Non-pigmented ciliary epithelial cell (primary cell): ENCODE measurements at regions not wholly inside any gene's neighbourhood (a gene's known extent, or its start where the extent isn't known, plus 50 kb on each side); places are given as distances from the start of the nearest gene placed in this dataset.

ENCODE experiments used
- DNase-seq: peaks from one replicate; pipeline ENCODE4 v3.0.0-alpha.2; 2010; ENCODE audit warnings: low read depth

DNA sequence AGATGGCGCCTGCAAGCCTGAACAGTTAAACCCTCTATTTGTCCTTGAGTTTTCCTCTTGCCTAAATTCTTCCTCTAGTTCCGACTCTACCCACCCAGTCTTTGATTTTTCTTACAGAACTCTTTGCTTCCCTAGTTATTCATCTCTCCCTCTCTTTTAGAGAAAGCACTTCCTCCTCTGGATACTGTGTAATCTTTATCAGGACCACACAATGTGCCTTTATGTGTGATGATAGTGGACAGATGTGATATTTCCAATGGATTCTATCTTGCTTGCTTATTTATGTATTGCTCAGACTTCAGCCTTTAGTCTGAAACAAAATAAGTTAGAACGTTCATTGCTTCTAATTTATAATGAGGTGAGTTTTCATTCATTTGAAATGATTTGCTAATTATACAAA lies 79.5 kb upstream of the CAV2 start:
- DNase-seq, result no peak

- no peak for DNase-seq
These were observed 78.2 kb upstream of the CAV2 start for GRCh38 chr7:116421298-116421697.

- no peak for DNase-seq
These were observed 76.9 kb upstream of the CAV2 start for GRCh38 chr7:116422683-116423082.

DNA sequence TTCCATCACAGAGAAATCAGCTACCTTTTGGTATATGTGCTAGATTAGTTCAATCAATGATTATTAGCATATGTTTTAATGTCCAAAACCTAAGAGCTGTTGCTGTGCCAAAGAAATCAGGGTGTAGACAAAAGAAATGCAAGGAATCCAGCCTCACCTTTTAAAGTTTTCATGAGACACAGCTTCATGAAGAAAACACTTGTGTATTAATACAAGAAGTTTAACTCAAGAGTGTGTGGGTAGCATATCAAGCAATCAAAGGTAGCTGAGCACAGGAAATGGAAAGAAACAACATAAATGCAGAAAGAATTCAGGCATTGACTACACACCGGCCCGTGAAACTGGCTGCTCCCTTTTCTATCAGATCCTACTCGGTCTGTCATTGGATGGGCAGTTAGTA lies 76.0 kb upstream of the CAV2 start:
- DNase-seq, result no peak

DNA sequence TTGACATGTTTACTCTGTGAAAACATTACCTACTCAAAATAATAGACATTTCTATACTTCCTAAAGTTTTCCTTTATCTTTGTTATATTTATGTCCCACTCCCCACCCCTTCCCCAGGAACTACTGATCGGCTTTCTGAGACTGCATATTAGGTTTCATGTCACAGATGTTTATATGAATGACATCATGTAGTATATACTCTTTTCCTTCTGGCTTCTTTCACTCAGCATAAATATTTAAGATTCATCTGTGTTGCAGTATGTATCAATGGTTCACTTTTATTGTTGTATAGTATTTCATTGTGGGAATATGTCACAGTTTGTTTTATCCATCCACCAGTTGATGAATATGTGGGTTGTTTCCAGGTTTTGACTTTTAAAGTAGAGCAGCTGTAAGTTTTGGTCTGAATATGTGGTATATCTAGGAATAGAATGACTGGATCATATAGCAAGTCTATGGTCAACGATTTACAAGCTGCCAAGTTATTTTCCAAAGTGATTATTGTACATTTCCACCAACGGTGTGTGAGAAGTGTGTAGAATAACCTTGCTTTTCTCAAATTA lies 73.8 kb upstream of the CAV2 start:
- DNase-seq, result no peak

GRCh38 chr7:116426428-116427156 lies 72.9 kb upstream of the CAV2 start:
- DNase-seq, result peak; percentile 73

DNA sequence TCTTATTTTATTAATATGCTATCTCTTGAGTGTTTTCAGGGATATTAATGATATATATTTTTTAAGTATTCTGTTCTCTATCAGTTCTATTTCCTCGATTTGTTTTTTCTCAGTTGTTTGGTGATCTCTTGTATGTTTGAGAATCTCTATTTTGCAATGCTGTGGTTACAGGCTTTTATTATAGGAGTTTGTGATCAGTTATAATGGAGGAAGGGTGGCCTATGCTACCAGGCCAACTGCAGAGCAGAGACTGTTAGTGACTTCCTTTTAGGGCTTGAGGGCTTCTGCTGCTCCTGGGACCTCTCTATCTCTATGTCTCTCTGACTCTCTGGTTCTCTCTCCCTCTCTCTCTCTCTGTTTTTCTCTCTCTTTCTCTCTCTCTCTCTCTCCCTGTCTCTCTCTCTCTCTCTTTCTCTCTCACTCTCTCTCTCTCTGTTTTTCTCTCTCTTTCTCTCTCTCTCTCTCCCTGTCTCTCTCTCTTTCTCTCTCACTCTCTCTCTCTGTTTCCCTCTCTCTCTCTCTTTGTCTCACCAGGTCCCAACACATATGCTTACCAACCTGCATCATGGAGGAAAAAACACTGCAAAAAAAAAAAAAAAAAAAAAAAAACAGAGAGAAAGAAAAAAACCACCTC lies 69.4 kb upstream of the CAV2 start:
- no peak for DNase-seq

- no peak for DNase-seq
These were observed 67.6 kb upstream of the CAV2 start for GRCh38 chr7:116431787-116432526.

DNA sequence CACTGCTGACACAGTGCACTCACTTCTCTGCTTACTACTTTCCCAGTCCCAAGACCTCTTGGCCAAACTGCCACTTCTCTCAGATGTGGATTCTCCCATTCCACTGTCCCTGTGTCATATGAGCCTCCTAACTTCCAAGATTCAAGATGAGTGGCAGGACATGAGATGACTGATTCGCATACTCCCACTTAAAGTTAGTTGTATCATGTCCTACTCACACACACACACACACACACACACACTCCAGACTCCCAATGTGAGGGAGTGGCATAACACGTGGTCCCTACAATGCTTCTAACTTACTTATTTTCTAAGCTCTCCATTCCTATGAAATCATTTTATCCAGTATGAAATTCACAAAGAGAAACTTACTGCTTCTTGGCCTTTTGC lies 67.0 kb upstream of the CAV2 start:
- no peak for DNase-seq

DNA sequence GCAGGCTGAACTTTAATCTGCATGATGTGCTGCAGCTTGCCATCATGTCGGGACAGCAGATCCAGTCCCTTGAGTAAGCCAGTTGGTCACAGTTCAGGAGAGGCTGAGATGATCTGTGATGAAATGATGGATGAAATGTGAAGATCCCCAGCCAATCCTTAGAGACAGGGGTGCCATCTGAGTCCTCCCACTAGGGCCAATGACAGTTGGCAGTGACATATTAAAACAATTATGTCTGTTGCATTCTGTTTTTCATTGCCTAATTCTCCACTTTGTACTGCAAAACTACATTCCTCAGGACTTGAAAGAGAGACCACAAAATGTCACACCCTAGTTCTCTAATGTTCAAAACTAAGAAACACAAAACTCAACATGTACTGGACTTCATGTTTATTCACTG lies 66.3 kb upstream of the CAV2 start:
- DNase-seq, result no peak

- DNase-seq, result peak; percentile 87
These were observed 64.7 kb upstream of the CAV2 start for GRCh38 chr7:116434820-116435341.

DNA sequence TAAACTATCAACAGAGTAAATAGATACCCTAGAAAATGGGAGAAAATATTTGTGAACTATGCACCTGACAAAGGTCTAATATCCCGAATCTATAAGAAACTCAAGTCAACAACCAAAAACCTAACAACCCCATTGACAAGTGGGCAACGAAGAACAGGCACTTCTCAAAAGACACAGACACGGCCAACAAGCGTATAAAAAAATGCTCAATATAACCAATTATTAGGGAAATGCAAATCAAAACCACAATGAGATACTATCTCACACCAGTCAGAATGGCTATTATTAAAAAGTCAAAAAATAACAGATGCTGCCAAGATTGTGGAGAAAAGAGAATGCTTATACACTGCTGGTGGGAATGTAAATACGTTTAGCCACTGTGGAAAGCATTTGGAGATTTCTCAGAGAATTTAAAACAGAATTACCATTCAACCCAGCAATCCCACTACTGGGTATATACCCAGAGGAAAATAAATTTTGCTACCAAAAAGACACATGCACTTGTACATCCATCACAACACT lies 63.2 kb upstream of the CAV2 start:
- DNase-seq, result no peak

- no peak for DNase-seq
These were observed 61.3 kb upstream of the CAV2 start for GRCh38 chr7:116438267-116438666.

DNA sequence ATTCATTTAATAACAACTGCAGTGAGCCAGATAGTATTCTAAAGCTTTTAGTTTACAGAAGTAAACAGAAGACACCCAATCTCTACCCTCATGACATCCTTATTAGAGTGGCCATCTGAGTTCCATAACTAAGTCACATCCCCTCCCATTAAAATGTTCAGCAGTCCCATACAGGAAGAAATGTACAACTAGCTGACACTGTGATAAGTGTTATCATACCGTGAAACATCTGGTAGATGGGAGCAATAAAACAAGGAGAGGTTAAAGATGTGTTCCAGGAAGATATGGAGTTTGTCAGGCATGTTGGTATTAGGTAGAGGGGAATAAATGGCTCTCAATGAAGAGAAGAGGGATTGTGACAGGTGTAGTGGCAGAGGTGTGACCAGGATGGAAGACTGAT lies 60.5 kb upstream of the CAV2 start:
- DNase-seq, result no peak

DNA sequence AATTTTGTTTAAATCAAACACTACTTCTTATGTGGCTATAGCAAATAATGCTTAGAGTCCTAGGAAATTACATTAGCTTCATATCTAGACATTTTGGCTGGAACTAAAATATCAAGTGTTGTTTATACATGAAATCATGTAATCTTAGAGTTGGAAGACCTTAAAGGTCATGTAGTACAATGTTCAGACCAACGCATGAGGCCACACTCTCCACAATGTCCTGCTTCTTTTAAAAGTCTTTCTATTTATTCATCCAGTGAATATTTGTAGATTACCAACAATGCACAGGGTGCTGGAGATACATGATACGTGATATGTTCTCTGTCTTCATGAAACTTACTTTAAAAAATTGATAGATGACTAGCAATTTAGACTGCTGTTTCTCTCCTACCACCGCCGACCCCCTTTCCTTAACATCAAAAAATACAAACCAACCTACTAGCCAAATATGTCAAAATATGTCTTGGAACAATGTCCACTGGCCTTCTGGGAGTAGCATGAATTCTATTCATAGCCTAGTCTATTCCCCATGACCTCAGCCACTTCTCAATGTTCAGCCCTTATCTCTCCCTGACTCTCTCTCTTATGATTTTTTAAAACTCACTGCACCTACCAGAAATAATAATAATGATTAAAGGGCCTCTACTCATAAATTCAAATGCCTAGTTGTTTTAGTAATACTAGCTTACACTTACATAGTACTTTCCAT lies 59.5 kb upstream of the CAV2 start:
- DNase-seq, result no peak

- DNase-seq, result no peak
These were observed 58.0 kb upstream of the CAV2 start for GRCh38 chr7:116441534-116441933.

DNA sequence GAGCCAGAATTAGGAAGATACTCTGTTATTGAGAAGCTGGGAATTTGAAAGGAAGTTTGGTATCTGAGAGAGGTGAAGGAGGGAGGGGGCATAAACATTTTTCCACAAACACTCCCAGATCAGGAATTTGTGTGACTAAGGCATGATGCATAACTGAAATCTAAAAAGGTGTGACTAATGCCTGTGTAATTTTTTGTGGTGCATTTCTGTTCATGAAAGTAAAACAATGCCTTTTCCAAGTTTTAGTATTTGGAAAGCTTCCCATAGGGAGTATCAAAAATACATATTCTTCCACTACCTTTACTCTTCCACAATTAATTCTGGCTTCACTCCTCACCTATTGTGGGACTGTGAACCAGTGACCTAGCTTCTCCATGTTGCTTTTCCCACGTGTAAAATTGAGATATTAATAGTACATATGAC lies 56.4 kb upstream of the CAV2 start:
- DNase-seq, result peak; percentile 89

DNA sequence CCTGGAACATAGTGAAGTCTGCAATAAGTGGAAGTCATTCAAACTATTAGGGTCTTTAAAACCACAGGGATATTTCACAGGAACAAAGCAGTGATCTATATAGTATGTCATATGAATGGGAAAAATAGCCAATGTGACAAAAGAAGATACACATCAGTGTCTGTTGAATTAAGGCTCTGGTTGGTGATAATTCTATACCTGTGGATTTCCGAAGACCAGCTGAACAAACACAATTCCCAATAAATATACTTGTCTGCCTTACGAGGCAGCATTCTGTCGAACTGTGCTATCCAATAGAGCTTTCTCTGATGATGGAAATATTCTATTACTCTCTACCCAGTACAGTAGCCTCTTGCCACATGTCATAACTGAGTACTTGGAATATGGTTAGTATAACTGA lies 55.9 kb upstream of the CAV2 start:
- no peak for DNase-seq

DNA sequence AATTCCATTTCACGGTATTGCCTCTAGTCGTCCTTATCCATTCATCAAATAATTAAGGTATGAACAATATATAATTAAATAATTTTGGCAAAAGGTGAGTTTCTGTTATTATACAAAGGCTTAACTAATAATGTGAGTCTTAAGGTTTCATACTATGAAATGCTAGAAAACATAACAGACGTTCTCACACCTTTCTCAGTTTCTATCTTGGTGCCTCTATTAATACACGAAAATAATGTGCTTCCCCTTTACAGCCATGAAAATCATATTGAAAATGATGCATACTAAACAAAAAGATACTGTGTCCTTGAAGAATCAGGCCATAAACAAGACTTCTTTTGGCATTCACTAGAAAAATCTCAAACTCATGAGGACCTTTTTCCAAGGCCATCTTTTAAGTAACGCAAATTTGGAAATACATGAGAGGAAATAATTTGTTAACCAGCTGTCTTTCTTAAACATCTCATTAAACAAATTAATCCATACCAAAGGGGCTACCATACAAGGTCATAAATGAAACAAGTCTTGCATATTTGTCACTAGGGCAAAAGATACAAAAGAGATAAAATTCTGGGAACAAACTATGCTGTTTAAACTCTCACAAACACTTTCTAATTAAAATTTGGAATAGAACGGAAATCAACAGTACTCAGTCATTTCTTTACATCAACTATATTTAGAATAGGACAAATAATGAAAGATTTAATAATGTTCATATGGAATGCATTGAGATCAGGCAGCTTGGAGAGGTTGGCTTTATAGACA lies 53.9 kb upstream of the CAV2 start:
- no peak for DNase-seq

GRCh38 chr7:116446212-116446855 lies 53.2 kb upstream of the CAV2 start:
- no peak for DNase-seq

GRCh38 chr7:116447436-116447835 lies 52.1 kb upstream of the CAV2 start:
- no peak for DNase-seq
